ENCODE measurements at regions not wholly inside any gene's neighbourhood (a gene's known extent, or its start where the extent isn't known, plus 50 kb on each side); places are given as distances from the start of the nearest gene placed in this dataset.
"Not testable (repeated sequence)": the region's sequence is repeated elsewhere in the genome, so short reads cannot be mapped to it uniquely, and the experiment has no call there.

DNA sequence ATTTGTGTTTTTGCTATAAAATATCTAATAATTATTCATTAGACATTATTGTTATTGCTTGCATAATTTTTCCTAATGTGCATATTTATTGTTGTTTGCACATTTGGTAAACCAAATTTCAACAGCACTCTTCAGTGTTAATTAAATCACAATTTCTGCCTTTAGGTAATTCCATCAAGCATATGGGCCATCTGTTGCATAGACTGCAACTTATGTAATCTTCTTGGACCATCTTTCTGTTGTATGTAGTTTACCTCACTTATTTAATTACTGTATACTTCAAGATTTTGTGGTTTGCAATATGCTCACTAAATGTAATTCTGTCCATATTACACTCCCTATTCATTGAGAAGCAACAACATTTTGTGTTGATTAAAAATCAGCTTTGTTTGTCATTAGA, 1360.1 kb downstream of the REEP3 start:
- in situ Hi-C loops (cut with MboI; ENCODE audit: low sequenced_read_pairs) = no loop called here

DNA sequence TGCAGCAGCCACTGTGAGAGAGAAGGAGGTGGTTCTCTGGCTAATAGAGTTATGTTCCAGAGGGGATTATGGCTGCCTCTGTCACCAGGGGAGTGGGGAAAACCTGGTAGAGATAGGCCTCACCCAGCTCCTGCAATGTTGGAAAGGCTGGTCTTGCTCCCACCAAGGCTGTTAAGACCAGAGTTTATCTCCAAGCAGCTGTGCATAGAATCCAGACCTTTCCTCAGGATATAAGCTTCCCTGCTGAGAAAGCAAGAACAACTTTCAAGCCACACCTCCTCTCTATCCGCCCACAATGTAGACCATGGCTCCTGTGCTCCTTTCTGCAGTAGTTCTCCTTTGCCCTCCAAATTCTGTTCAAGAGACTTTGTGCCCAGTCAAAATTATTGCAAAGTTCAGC, 1375.4 kb downstream of the REEP3 start:
- in situ Hi-C loops (cut with MboI; ENCODE audit: low sequenced_read_pairs) = no loop called here

DNA sequence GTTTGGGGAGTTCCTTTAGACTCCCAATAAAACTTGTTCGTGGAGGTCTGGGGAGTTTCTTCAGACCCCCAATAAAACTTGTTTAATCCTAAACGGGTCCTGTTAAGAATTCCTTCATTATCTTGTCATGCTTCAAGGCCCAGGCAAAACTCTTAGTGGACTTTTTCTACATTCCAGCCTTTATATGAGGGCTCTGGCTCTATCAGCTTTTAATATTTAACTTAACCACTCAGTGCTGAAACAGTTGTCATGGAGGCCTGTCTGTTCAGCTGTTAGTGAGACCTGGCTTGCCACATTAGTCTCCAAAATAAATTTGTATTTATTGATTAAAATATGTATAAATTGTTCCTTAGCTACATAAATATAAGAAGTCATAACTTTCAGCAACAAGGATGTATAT, 1385.1 kb downstream of the REEP3 start:
- in situ Hi-C loops (cut with MboI; ENCODE audit: low sequenced_read_pairs) = not testable (repeated sequence)

DNA sequence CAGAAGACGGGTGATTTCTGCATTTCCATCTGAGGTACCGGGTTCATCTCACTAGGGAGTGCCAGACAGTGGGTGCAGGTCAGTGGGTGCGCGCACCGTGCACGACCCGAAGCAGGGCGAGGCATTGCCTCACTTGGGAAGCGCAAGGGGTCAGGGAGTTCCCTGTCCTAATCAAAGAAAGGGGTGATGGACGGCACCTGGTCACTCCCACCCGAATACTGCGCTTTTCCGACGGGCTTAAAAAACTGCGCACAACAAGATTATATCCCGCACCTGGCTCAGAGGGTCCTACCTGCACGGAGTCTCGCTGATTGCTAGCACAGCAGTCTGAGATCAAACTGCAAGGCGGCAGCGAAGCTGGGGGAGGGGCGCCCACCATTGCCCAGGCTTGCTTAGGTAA, 1403.1 kb downstream of the REEP3 start:
- in situ Hi-C loops (cut with MboI; ENCODE audit: low sequenced_read_pairs) = not testable (repeated sequence)

DNA sequence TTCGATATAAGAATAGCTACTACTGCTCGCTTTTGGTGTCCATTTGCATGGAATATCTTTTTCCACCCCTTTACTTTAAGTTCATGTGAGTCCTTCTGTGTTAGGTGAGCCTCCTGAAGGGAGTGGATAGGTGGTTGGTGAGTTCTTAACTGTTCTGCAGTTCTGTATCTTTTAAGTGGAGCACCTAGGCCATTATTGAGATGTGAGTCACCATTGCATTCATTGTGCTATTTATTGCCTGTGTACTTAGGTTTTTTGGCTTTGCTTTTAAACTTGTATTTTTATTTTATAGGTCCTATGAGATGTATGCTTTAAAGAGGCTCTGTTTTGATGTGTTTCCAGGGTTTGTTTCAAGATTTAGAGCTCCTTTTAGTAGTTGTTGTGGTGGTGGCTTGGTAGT, 1430.8 kb downstream of the REEP3 start:
- in situ Hi-C loops (cut with MboI; ENCODE audit: low sequenced_read_pairs) = no loop called here

DNA sequence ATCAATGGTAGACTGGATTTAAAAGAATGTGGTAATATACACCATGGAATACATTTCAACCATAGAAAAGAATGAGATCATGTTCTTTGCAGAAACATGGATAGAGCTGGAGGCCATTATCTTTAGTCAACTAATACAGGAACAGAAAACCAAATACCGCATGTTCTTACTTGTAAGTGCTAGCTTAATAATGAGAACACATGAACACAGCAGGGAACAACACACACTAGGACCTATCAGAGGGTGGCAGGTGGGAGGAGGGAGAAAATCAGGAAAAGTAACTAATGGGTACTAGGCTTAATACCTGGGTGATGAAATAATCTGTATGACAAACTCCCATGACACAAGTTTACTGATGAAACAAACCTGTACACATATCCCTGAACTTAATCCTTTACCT, 1435.2 kb downstream of the REEP3 start:
- in situ Hi-C loops (cut with MboI; ENCODE audit: low sequenced_read_pairs) = no loop called here

DNA sequence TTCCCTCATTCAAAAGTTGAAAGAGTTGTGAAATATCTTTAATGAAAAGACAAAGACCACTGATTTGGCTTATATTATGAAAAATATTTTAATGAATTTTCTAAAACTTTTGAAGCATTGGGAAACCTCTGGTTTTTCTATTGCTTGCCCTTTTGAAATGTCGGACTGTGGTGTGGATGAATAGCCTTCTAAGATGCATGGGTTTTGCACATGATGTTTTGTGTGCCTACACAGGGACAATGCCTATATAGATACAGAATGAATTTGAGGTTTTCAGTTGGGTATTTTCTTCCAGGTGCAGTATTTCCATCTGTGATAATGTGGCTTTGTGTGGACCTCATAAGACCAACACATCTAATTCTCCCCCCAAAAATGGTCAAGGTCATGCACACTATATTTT, 1437.9 kb downstream of the REEP3 start:
- in situ Hi-C loops (cut with MboI; ENCODE audit: low sequenced_read_pairs) = no loop called here

DNA sequence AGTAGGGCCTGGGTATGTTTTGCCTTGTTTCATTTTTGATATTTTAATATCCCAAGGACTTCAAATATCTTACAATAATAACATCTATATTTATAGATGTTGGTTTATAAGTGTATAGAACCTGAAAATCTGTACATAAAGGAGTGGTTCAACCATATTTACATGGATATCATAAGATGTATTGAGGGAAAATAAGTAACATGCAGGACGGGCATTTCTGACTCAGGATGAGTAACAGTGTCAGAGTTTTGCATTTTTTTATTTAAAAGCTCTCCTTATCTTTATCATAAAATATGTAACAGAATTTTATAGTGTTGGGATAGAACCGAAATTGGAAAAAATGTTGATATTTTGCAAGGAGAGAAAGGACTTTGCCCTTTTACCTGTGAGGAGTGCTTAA, 1438.7 kb downstream of the REEP3 start:
- in situ Hi-C loops (cut with MboI; ENCODE audit: low sequenced_read_pairs) = no loop called here

DNA sequence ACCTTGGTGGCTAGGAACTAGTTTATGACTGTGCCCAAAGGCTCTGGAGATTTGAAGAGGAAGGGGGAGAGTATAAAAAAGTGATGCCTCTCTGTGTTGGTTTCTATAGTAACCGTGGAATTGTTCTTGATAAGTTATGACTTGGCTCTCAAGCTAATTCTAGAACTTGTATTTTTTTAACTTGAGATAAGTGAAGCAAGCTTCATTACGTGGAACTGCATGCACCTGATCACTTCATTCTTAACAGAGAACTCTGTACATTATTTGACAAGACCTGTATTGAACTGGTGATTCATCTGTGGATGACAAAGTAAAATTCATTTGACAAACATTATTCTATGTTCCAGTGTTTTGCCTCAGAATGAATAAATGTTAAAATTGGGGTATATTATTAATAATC, 1452.2 kb downstream of the REEP3 start:
- in situ Hi-C loops (cut with MboI; ENCODE audit: low sequenced_read_pairs) = no loop called here

DNA sequence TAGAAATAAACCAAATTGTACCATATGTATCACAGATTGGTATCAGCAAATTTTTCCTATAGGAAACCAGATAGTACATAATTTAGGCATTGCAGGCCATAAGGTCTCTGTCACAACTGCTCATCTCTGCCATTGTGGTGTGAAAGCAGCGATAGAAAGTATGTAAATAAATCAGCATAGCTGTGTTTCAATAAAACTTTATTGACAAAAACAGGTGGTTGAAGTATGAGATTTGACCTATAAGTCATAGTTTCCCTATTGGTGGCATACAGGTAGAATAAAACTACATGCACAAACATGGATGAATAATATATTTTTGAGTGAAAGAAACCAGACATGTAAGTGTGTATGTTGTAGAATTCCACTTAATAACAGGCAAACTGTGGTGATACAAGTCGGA, 1454.9 kb downstream of the REEP3 start:
- in situ Hi-C loops (cut with MboI; ENCODE audit: low sequenced_read_pairs) = no loop called here

DNA sequence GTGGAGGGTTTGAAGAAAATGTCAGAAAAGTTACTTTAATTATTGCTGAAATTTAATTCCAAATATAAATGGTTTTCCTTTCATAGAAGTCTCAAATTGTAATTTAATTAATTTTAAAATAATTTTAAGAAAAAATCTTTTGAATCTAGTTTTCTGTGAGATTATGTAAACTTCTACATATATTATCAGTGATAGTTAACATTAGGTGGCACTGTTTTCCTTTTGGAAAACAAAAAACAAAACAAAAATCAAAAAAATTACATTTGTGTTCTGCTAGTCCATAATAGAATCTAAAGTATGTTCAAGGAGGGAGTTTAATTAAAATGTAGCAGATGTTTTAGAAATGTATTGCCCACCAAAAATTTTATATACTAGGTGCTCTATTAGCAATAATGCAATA, 1456.7 kb downstream of the REEP3 start:
- in situ Hi-C loops (cut with MboI; ENCODE audit: low sequenced_read_pairs) = no loop called here

DNA sequence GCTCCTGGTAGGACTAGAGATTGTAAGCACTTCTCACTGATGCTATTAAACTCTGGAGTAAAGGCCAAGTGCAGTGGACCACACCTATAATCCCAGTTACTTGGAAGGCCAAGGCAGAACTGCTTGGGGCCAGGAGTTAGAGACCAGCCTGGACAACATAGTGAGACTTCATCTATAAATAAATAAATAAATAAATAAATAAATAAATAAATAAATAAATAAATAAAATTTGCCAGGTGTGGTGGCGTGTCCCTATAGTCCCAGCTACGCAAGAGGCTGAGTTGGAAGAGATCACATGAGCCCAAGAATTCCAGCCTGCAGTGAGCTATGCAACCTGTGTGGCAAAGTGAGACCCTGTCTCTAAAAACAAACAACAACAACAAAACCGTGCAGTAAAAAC, 1475.7 kb downstream of the REEP3 start:
- in situ Hi-C loops (cut with MboI; ENCODE audit: low sequenced_read_pairs) = no loop called here

DNA sequence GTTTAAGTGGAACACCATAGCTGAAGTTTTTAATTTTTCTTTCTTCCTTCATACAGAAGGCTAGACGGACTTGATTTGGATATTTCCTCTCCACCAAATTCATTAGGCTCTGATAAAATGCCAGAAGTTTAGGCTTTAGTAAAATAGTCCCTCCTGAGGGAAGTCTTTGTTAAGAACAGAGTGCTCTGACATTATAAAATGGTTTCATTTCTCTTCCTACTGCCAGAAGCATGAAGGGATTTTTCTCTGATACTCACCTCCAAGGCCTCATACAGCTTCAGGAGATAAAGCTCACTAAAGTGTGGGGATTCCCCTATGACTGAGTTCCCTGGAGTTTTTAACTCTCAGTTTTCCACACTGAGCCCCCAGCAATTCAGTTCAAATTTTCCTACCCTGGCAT, 1489.6 kb downstream of the REEP3 start:
- in situ Hi-C loops (cut with MboI; ENCODE audit: low sequenced_read_pairs) = no loop called here

DNA sequence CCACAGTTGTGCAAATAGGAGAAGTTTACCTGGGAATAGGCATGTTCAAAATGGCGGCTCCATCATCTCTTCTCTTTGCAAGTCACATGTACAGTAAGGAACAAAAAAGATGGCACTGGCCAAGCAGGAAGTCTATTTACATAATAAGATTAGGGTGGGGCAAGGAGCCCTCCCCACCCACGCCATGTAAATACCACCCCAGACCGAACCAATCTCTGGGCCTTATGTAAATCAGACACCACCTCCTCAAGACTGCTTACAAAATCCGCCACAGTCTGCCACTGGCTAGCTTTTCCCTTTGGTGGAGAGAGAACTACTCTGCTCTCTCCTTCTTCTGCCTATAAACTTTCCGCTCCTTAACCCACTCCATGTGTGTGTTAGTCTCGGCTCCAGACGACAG, 1496.3 kb downstream of the REEP3 start:
- in situ Hi-C loops (cut with MboI; ENCODE audit: low sequenced_read_pairs) = no loop called here

DNA sequence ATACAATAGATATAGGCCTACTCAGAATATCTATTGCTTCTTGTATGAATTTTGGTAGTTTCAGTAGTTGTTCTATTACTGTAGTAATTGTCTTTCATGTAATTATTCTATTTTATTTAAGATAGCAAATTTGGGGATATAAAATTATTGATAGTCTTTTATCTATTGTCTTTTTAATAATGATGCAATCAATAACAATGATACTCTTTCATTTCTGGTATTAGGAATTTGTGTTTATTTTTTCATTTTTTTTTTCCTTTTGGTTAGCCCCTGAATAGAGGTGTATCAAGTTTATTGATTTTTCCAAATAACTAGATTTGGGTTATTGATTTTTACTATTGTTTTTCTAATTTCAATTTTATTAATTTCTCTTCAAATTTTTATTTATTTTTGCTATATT, 1503.7 kb downstream of the REEP3 start:
- in situ Hi-C loops (cut with MboI; ENCODE audit: low sequenced_read_pairs) = no loop called here

DNA sequence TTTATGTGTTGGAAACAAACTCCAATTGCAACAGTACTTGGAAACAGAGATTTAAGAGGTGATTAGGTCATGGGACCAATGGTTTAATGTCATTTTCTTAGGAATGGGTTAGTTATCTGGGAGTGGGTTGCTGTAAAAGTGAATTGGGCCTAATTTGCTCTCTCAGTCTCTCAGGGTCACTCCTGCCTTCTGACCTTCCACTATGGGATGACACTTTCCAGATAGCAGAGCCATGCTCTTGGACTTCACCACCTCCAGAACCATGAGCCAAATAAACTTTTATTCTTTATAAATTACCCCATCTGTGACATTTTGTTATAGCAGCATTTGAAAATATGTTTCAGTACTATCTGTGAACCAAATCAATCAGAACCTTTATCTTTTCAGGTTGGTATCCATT, 1509.1 kb downstream of the REEP3 start:
- in situ Hi-C loops (cut with MboI; ENCODE audit: low sequenced_read_pairs) = no loop called here

DNA sequence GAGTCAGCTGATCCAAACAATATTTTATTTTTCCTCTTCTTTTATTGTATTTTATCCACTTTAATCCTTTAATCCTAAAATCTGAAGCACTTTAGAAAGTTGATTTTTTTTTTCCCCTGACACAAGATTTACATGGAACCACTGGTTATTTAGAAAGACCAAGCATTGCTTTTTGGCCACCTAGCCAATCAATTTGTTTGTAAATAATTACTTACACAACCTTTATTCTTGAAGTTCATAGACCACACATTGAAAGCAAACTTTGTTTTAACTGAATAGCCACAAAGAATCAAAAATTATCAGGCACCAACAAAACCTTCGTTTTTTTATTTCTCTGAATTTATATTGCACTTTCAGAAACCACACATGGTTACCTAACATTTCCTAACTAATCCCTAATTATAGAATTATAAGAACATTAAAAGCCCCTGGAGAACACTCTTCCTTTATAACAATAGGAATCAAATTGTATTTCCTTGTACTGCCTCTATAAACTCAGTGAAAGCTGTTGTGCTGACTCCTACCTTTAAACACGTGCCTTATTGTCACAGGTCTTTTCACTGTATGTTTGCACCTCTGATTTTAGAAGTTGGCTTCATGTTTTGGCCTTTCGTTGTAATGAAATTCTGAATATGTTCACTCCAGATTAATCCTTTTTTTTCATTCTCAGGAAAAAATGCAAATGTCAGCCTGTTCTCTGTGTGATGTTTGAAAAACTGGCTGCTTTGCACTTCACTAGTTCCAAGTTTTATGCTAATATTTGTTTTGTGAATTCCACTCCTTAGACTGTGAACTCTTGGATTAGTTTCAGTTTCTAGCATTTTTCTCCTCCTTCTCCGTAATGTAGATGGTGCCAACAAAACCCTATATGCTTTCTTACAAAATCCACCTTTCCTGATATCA, 1511.9 kb downstream of the REEP3 start:
- in situ Hi-C loops (cut with MboI; ENCODE audit: low sequenced_read_pairs) = no loop called here

DNA sequence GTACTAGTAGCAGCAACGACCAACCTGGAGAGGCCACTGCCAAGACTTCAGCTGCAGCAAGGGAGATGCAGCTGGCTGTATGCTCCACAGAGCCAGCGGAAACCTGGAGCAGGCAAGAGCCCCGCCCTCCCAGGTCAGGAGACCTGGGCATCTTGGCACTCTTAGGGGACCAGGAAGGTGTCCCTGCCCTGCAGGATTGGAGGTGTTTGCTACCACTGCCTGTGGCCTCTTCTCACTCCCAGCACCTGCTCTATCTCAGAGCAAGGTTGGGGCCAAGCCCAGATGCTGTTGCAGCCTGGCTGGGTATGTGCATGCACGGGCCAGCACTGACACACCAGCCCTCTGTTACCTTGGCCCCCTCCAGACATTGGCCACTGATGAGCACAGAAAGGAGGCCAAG, 1512.8 kb downstream of the REEP3 start:
- in situ Hi-C loops (cut with MboI; ENCODE audit: low sequenced_read_pairs) = no loop called here

DNA sequence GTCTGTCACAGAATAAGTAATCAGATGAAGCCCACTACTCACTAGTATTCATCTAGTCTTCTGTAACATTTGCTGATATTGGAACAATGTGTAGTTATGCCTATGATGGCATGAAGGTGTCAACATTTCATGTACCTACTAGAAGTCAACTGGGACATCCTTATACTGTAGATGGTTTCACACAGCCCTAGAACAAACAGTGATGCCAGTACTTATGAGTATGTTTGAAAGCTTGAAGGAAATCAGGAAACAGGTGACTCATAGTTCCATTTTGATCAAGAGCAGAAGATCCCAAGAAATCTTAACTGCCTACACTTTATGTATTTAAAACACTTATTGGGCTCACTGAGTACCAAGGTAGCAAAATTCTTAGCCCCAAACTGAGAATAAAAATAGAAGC, 1519.6 kb downstream of the REEP3 start:
- in situ Hi-C loops (cut with MboI; ENCODE audit: low sequenced_read_pairs) = no loop called here

DNA sequence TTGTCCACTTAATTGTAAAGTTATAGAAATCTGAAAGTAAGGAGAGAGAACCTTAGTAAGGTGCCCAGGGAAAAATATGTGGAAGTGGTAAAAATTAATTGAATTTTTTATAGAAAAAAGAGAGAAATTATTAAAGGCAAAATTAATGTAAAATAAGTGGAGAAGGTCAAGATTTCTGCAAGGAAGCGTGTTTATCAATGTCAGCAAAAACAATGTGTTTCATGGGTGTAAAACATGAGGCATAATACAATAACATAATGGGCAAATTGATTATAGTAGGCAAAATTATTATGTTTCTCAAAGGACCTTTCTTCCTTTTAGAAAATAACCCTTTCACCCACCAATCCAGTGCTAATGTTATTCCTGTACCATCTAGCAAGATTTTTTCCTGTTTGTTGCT, 1520.1 kb downstream of the REEP3 start:
- in situ Hi-C loops (cut with MboI; ENCODE audit: low sequenced_read_pairs) = no loop called here

DNA sequence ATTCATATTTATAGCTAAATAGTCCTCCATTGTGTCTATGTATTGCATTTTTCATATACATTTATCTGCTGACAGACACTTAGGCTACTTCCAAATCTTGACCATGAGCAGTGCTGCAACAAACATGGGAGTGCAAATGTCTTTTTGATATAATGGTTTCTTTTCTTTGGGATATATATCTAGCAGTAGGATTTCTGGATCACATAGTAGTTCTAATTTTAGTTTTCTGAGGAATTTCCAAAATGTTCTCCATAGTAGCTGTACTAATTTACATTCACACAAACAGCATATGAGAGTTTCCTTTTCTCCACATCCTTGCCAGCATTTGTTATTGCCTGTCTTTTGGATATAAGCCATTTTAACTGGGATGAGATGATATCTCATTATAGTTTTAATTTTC, 1521.3 kb downstream of the REEP3 start:
- in situ Hi-C loops (cut with MboI; ENCODE audit: low sequenced_read_pairs) = no loop called here

DNA sequence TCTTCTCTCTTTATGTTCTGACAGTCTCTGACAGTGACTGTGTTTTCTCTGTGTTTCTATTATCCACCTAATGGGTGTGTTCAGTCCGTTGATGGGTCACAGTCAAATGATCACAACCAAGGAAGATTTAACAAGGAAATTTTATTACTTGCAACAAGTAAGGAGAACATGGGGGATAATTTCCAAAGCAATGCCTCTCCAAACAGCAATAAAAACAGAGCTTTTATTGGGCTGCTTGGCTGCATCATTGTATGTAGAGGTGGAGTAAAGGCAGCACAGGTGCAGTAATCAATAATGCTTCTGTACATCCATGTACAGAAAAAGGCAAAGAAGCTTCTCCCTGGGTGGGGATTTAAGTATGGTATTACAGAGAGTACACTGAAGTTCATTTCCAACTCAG, 1525.6 kb downstream of the REEP3 start:
- in situ Hi-C loops (cut with MboI; ENCODE audit: low sequenced_read_pairs) = no loop called here

DNA sequence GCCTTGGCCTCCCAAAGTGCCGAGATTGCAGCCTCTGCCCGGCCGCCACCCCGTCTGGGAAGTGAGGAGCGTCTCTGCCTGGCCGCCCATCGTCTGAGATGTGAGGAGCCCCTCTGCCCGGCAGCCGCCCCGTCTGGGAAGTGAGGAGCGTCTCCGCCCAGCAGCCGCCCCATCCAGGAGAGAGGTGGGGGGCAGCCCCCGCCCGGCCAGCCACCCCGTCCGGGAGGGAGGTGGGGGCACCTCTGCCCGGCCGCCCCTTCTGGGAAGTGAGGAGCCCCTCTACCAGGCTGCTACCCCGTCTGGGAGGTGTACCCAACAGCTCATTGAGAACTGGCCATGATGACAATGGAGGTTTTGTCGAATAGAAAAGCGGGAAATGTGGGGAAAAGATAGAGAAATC, 1530.9 kb downstream of the REEP3 start:
- in situ Hi-C loops (cut with MboI; ENCODE audit: low sequenced_read_pairs) = not testable (repeated sequence)

All from HL-60/S4 treated with phorbol 12-myristate 13-acetate at 8.2 ng/mL for 4 days and 3 days (cell line).